Cardiac septum (tissue), 1 donor: ENCODE measurements at regions not wholly inside any gene's neighbourhood (a gene's known extent, or its start where the extent isn't known, plus 50 kb on each side); places are given as distances from the start of the nearest gene placed in this dataset.

ENCODE experiments used
- DNase-seq: peaks from one replicate; pipeline ENCODE4 v3.0.0-alpha.2; 2020; ENCODE audit warnings: low spot score
- intact Hi-C: fragments of 100-400 bp; cut with DNase I; formaldehyde crosslinking; loops from one replicate; pipeline ENCODE4 v1.14.0; 2022
- donor health status: DM: no; HTN: no; CAD: no.

- DNase-seq: no peak
- intact Hi-C loops: no loop called here
Observed at GRCh38 chr3:24725514-24726255, 231.0 kb upstream of the THRB start.

- intact Hi-C loops: no loop called here
- DNase-seq: no peak
Observed at GRCh38 chr3:24726423-24726822, 231.8 kb upstream of the THRB start.

GRCh38 chr3:24730173-24730572 is 235.5 kb upstream of the THRB start:
- intact Hi-C loops: no loop called here
- DNase-seq: no peak

GRCh38 chr3:24734019-24734418 is 239.4 kb upstream of the THRB start:
- no peak for DNase-seq
- intact Hi-C loops: no loop called here

GRCh38 chr3:24736701-24737100 is 242.1 kb upstream of the THRB start:
- DNase-seq: no peak
- intact Hi-C loops: no loop called here

- DNase-seq: no peak
- intact Hi-C loops: no loop called here
Observed at GRCh38 chr3:24740326-24740725, 245.7 kb upstream of the THRB start.

- intact Hi-C loops: no loop called here
- DNase-seq: no peak
Observed at GRCh38 chr3:24741506-24741905, 246.9 kb upstream of the THRB start.

- DNase-seq: no peak
- intact Hi-C loops: no loop called here
Observed at GRCh38 chr3:24748520-24748919, 253.9 kb upstream of the THRB start.

- intact Hi-C loops: no loop called here
- no peak for DNase-seq
Observed at GRCh38 chr3:24751020-24751419, 256.4 kb upstream of the THRB start.

GRCh38 chr3:24756101-24756888 is 261.6 kb upstream of the THRB start:
- no peak for DNase-seq
- intact Hi-C loops: no loop called here

- intact Hi-C loops: no loop called here
- no peak for DNase-seq
Observed at GRCh38 chr3:24763393-24763792, 268.7 kb upstream of the THRB start.

- intact Hi-C loops: no loop called here
Observed at GRCh38 chr3:24764236-24764915, 269.7 kb upstream of the THRB start.

GRCh38 chr3:24765399-24765798 is 270.7 kb upstream of the THRB start:
- DNase-seq: no peak
- intact Hi-C loops: no loop called here

More at GRCh38 chr3:24764236-24764915, 269.7 kb upstream of the THRB start:
- DNase-seq: no peak

GRCh38 chr3:24769918-24770317 is 275.3 kb upstream of the THRB start:
- no peak for DNase-seq
- intact Hi-C loops: loop anchor here (5.0 to 10.0 kb wide), 4 partner anchors 265 to 832 kb away; partner anchors contain the start of gene RARB

- intact Hi-C loops: loop anchor here (5.0 to 10.0 kb wide), 4 partner anchors 261 to 829 kb away; partner anchors contain the start of gene RARB
- DNase-seq: no peak
Observed at GRCh38 chr3:24773798-24774197, 279.1 kb upstream of the THRB start.

GRCh38 chr3:24780991-24781390 is 286.3 kb upstream of the THRB start:
- no peak for DNase-seq
- intact Hi-C loops: no loop called here

- DNase-seq: no peak
- intact Hi-C loops: no loop called here
Observed at GRCh38 chr3:24781454-24781853, 286.8 kb upstream of the THRB start.

GRCh38 chr3:24793896-24794295 is 299.2 kb upstream of the THRB start:
- DNase-seq: no peak
- intact Hi-C loops: no loop called here

- no peak for DNase-seq
- intact Hi-C loops: no loop called here
Observed at GRCh38 chr3:24802614-24803013, 308.0 kb upstream of the THRB start.

GRCh38 chr3:24804095-24804494 is 309.4 kb upstream of the THRB start:
- intact Hi-C loops: no loop called here
- DNase-seq: no peak
